AG09309 (cell line): ENCODE measurements at regions not wholly inside any gene's neighbourhood (a gene's known extent, or its start where the extent isn't known, plus 50 kb on each side); places are given as distances from the start of the nearest gene placed in this dataset.
"Not testable (repeated sequence)": the region's sequence is repeated elsewhere in the genome, so short reads cannot be mapped to it uniquely, and the experiment has no call there.

ENCODE experiments used
- DNase-seq: peaks from one replicate; pipeline ENCODE4 v3.0.0-alpha.2; 2010; ENCODE audit warnings: low read depth
- H3K4me3 ChIP-seq: 2 replicates; pipeline ENCODE4 v1.5.1; 2011; ENCODE audit warnings: mild to moderate bottlenecking, low read depth, low read length, moderate library complexity; ENCODE audit not compliant: control insufficient read depth
- CTCF ChIP-seq: IDR thresholded peaks from 2 replicates; pipeline ENCODE4 v1.5.1; 2011; ENCODE audit warnings: mild to moderate bottlenecking, low read depth, low read length, inconsistent platforms; ENCODE audit not compliant: insufficient read depth, control insufficient read depth; ENCODE audit errors: missing control alignments

DNA sequence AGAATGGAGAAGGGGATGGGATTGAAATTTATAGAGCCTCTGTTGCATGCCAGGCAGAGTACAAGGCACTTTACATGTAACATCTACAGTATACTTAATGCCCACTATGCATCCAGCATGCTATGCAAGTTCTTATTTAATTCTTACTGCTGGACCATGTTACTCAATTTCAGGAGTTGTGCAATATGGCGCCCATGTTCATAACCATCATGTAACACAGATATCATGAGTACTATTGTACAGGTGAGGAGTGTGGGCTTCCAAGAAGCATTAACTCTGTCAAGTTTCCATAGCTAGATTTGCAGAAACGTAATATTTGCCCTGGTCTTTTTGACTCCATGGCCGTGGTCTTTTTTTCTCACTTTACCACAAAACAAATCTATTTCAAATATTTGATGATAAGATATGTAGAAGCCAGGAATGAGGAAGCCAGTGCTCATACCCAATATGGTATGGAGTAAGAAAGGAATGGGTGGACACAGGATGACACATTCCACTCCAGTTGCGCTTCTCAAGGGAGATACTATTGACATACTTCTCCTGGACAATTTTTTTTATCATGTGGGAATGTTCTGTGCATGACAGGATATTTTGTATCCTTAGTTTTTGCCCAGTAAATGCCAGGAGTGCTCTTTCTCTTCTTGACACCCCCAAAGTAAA lies 191.8 kb downstream of the C12orf75 start:
- TF ChIP-seq CTCF, result no peak
- no peak overlapping the region for H3K4me3 ChIP-seq
- DNase-seq, result no peak

GRCh38 chr12:105523164-105524057 lies 192.9 kb downstream of the C12orf75 start:
- TF ChIP-seq CTCF, result no peak
- DNase-seq, result peak; percentile 77
- no peak overlapping the region for H3K4me3 ChIP-seq

- H3K4me3 ChIP-seq, result no peak overlapping the region
These were observed 194.5 kb downstream of the C12orf75 start for GRCh38 chr12:105524961-105525360.

DNA sequence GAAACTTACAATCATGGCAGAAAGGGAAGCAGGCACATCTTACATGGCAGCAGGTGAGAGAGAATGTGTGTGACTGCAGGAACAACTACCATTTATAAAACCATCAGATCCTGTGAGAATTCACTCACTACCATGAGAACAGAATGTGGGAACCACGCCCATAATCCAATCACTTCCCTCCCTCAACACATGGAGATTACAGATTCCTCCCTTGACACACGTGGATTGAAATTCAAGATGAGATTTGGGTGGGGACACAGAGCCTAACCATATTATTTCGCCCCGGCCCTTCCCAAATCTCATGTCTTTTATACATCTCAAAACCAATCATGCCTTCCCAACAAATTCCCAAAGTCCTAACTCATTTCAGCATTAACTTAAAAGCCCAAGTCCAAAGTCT lies 203.6 kb downstream of the C12orf75 start:
- TF ChIP-seq CTCF, result no peak
- DNase-seq, result no peak
- H3K4me3 ChIP-seq, result no peak overlapping the region

More at GRCh38 chr12:105524961-105525360, 194.5 kb downstream of the C12orf75 start:
- DNase-seq, result no peak
- no peak for TF ChIP-seq CTCF

- not testable (repeated sequence) for H3K4me3 ChIP-seq, DNase-seq
These were observed 204.5 kb downstream of the C12orf75 start for GRCh38 chr12:105535033-105535432.

- no peak for DNase-seq
- no peak for TF ChIP-seq CTCF
- H3K4me3 ChIP-seq, result no peak overlapping the region
These were observed 208.4 kb downstream of the C12orf75 start for GRCh38 chr12:105538880-105539279.

DNA sequence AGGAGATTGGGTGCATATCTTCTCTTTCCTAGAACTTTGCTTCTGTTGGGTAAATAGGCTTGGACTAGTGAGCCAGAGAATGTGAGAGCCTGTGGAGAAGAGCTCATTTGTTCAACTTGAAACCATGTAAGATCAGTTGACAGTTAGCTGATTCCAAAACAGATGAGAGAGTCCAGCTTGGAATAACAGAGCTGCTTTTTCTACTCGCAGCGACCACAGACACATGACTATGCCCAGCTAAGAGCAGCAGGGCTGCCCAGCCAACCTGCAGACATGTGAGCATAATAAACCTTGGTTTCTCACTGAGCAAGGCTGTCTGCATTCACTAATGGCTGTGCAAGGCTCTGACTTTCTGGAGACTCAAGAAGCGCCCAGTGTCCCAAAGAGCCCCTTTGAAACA lies 209.2 kb downstream of the C12orf75 start:
- no peak for DNase-seq
- no peak overlapping the region for H3K4me3 ChIP-seq
- no peak for TF ChIP-seq CTCF
